ENCODE measurements at regions not wholly inside any gene's neighbourhood (a gene's known extent, or its start where the extent isn't known, plus 50 kb on each side); places are given as distances from the start of the nearest gene placed in this dataset.

- no peak for DNase-seq (ENCODE audit: low read depth)
- TF ChIP-seq CTCF (IDR thresholded peaks at IDR 0.05; ENCODE audit: control insufficient read depth, insufficient read depth, low read depth, low read length, missing control alignments): no peak
Measured at GRCh38 chr17:33753452-33753851, 460.4 kb upstream of the ASIC2 start.

DNA sequence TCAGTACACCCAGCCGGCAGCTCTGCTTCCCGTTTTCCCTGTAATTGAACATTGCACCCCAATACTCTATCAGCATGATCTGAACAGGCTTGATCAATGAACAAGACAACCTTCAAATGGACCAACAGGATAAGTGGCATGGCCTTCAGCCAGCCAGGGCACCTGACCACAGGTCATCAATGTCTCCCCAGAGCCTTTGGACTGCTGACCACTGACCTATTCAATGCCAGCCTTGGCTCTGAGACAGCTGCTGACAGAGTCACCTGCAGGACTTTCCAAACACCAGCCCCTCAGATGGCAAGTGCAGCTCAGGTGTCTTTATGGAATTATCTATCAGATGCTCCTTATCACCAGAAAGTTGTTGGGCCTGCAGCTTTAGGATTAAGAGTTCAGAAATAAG, 462.9 kb upstream of the ASIC2 start:
- TF ChIP-seq CTCF (IDR thresholded peaks at IDR 0.05; ENCODE audit: control insufficient read depth, insufficient read depth, low read depth, low read length, missing control alignments): no peak
- H3K4me3 ChIP-seq (ENCODE audit: control insufficient read depth, low read depth, low read length): no peak overlapping the region
- no peak for DNase-seq (ENCODE audit: low read depth)

More at GRCh38 chr17:33753452-33753851, 460.4 kb upstream of the ASIC2 start:
- no peak overlapping the region for H3K4me3 ChIP-seq (ENCODE audit: control insufficient read depth, low read depth, low read length)

DNA sequence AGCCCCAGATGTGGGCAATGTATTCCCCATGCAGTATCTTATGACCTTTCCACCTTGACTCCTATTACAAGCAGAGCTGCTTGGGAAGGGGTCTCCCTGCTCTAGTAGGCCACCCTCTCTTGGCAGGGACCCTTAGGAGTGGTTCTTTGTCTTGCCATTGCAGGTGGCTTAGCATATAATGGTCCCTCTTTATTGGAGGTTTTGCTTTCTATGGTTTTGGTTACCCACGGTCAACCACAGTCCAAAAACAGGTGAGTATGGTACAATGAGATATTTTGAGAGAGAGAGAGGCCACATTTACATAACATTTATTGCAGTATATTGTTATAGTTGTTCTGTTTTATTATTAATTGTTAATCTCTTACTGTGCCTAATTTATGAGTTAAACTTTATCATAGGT, 472.8 kb upstream of the ASIC2 start:
- no peak overlapping the region for H3K4me3 ChIP-seq (ENCODE audit: control insufficient read depth, low read depth, low read length)
- no peak for TF ChIP-seq CTCF (IDR thresholded peaks at IDR 0.05; ENCODE audit: control insufficient read depth, insufficient read depth, low read depth, low read length, missing control alignments)
- no peak for DNase-seq (ENCODE audit: low read depth)

DNA sequence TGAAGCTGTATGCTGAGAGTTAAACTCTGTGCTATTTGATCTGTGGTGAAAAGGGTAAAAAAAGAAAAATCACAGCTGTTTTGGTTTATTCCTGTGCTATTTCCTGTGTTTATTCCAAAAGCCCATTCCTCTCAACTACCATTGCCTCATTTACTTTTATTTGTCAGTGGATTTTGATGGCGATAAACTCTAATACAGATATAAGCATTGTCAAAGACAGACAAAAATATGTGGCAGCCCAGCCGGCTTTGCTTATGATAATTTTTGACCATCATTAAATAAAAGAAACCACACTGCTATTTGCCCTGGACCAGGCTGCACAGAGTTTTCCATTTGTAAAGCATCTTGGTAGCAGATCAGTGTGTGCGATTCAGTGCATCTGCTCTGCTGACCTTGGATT, 473.6 kb upstream of the ASIC2 start:
- H3K4me3 ChIP-seq (ENCODE audit: control insufficient read depth, low read depth, low read length): no peak overlapping the region
- no peak for DNase-seq (ENCODE audit: low read depth)
- TF ChIP-seq CTCF (IDR thresholded peaks at IDR 0.05; ENCODE audit: control insufficient read depth, insufficient read depth, low read depth, low read length, missing control alignments): no peak

GRCh38 chr17:33769066-33769465, 476.0 kb upstream of the ASIC2 start:
- DNase-seq (ENCODE audit: low read depth): no peak
- no peak overlapping the region for H3K4me3 ChIP-seq (ENCODE audit: control insufficient read depth, low read depth, low read length)
- TF ChIP-seq CTCF (IDR thresholded peaks at IDR 0.05; ENCODE audit: control insufficient read depth, insufficient read depth, low read depth, low read length, missing control alignments): no peak

- TF ChIP-seq CTCF (IDR thresholded peaks at IDR 0.05; ENCODE audit: control insufficient read depth, insufficient read depth, low read depth, low read length, missing control alignments): no peak
- no peak for DNase-seq (ENCODE audit: low read depth)
Measured at GRCh38 chr17:33776304-33776703, 478.8 kb upstream of the CCL2 start.

GRCh38 chr17:33776903-33777302, 478.2 kb upstream of the CCL2 start:
- H3K4me3 ChIP-seq (ENCODE audit: control insufficient read depth, low read depth, low read length): no peak overlapping the region
- DNase-seq (ENCODE audit: low read depth): no peak
- TF ChIP-seq CTCF (IDR thresholded peaks at IDR 0.05; ENCODE audit: control insufficient read depth, insufficient read depth, low read depth, low read length, missing control alignments): no peak

More at GRCh38 chr17:33776304-33776703, 478.8 kb upstream of the CCL2 start:
- no peak overlapping the region for H3K4me3 ChIP-seq (ENCODE audit: control insufficient read depth, low read depth, low read length)

All from AG09309 (cell line).